ENCODE measurements at regions not wholly inside any gene's neighbourhood (a gene's known extent, or its start where the extent isn't known, plus 50 kb on each side); places are given as distances from the start of the nearest gene placed in this dataset.

- in situ Hi-C loops (cut with MboI; ENCODE audit: low sequenced_read_pairs in 4 of 4) (no loop called here), intact Hi-C loops (cut with DNase I; ENCODE audit: low total_unique reads) (no loop called here)
- ATAC-seq, result no peak
- TF ChIP-seq CTCF (IDR thresholded peaks at IDR 0.05 in 4 of 5, conservative IDR thresholded peaks at IDR 0.05 in 1 of 5) (no peak), POLR2A (IDR thresholded peaks at IDR 0.05) (no peak)
- no peak for DNase-seq
- Histone ChIP-seq H3K36me3 (no peaks in the 10 kb centered on the region), H3K27me3 (no peaks in the 10 kb centered on the region), H3K4me1 (no peaks in the 10 kb centered on the region), H3K27ac (no peak overlapping the region), H3K9me3 (no peaks in the 10 kb centered on the region), H3K4me3 (no peak overlapping the region)
These were observed 114.2 kb upstream of the SPIN1 start for GRCh38 chr9:88274078-88274477.

GRCh38 chr9:88272986-88273385, 115.3 kb upstream of the SPIN1 start:
- in situ Hi-C loops (cut with MboI; ENCODE audit: low sequenced_read_pairs in 4 of 4), result no loop called here
- Histone ChIP-seq H3K27ac (no peak overlapping the region), H3K27me3 (no peaks in the 10 kb centered on the region), H3K9me3 (no peaks in the 10 kb centered on the region), H3K4me3 (no peak overlapping the region), H3K36me3 (no peaks in the 10 kb centered on the region), H3K4me1 (no peaks in the 10 kb centered on the region)
- TF ChIP-seq CTCF (IDR thresholded peaks at IDR 0.05 in 4 of 5, conservative IDR thresholded peaks at IDR 0.05 in 1 of 5) (no peak), POLR2A (IDR thresholded peaks at IDR 0.05) (no peak)
- no peak for ATAC-seq
- intact Hi-C loops (cut with DNase I; ENCODE audit: low total_unique reads), result no loop called here
- DNase-seq, result no peak

GRCh38 chr9:88270413-88270812, 117.8 kb upstream of the SPIN1 start:
- no peak for DNase-seq
- TF ChIP-seq CTCF (IDR thresholded peaks at IDR 0.05 in 4 of 5, conservative IDR thresholded peaks at IDR 0.05 in 1 of 5), result no peak
- no peak for TF ChIP-seq POLR2A (IDR thresholded peaks at IDR 0.05)
- ATAC-seq, result no peak
- intact Hi-C loops (cut with DNase I; ENCODE audit: low total_unique reads), result no loop called here
- H3K4me3 ChIP-seq, result no peak overlapping the region
- no peaks in the 10 kb centered on the region for H3K36me3 ChIP-seq
- no peaks in the 10 kb centered on the region for H3K4me1 ChIP-seq
- H3K9me3 ChIP-seq, result no peaks in the 10 kb centered on the region
- H3K27me3 ChIP-seq, result no peaks in the 10 kb centered on the region
- in situ Hi-C loops (cut with MboI; ENCODE audit: low sequenced_read_pairs in 4 of 4), result no loop called here
- no peak overlapping the region for H3K27ac ChIP-seq

- Histone ChIP-seq H3K36me3 (no peaks in the 10 kb centered on the region), H3K9me3 (no peaks in the 10 kb centered on the region), H3K27ac (no peak overlapping the region), H3K4me1 (no peaks in the 10 kb centered on the region), H3K4me3 (no peak overlapping the region), H3K27me3 (no peaks in the 10 kb centered on the region)
- in situ Hi-C loops (cut with MboI; ENCODE audit: low sequenced_read_pairs in 4 of 4) (no loop called here), intact Hi-C loops (cut with DNase I; ENCODE audit: low total_unique reads) (no loop called here)
- no peak for ATAC-seq
- TF ChIP-seq POLR2A (IDR thresholded peaks at IDR 0.05) (no peak), CTCF (IDR thresholded peaks at IDR 0.05 in 4 of 5, conservative IDR thresholded peaks at IDR 0.05 in 1 of 5) (no peak)
- DNase-seq, result no peak
These were observed 119.4 kb upstream of the SPIN1 start for GRCh38 chr9:88268886-88269285.

GRCh38 chr9:88267283-88267682, 121.0 kb upstream of the SPIN1 start:
- intact Hi-C loops (cut with DNase I; ENCODE audit: low total_unique reads), result no loop called here
- ATAC-seq (no peak), DNase-seq (no peak)
- no peak for TF ChIP-seq CTCF (IDR thresholded peaks at IDR 0.05 in 4 of 5, conservative IDR thresholded peaks at IDR 0.05 in 1 of 5)
- TF ChIP-seq POLR2A (IDR thresholded peaks at IDR 0.05), result no peak
- no peaks in the 10 kb centered on the region for H3K9me3 ChIP-seq
- no peak overlapping the region for H3K4me3 ChIP-seq
- in situ Hi-C loops (cut with MboI; ENCODE audit: low sequenced_read_pairs in 4 of 4), result no loop called here
- H3K36me3 ChIP-seq, result no peaks in the 10 kb centered on the region
- no peaks in the 10 kb centered on the region for H3K27me3 ChIP-seq
- no peaks in the 10 kb centered on the region for H3K4me1 ChIP-seq
- H3K27ac ChIP-seq, result no peak overlapping the region

All from gastrocnemius medialis (tissue), 4 donors.